ENCODE measurements at regions not wholly inside any gene's neighbourhood (a gene's known extent, or its start where the extent isn't known, plus 50 kb on each side); places are given as distances from the start of the nearest gene placed in this dataset.

- TF ChIP-seq RAD21 (IDR thresholded peaks at IDR 0.05; ENCODE audit: low read depth), result no peak
- no peak for TF ChIP-seq ELF1 (IDR thresholded peaks at IDR 0.05; ENCODE audit: borderline replicate concordance, low read depth)
- TF ChIP-seq, protein P1, sequence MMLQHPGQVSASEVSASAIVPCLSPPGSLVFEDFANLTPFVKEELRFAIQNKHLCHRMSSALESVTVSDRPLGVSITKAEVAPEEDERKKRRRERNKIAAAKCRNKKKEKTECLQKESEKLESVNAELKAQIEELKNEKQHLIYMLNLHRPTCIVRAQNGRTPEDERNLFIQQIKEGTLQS (IDR thresholded peaks at IDR 0.05), result no peak
- no peak for TF ChIP-seq EZH2phosphoT487 (IDR thresholded peaks at IDR 0.05; ENCODE audit: borderline replicate concordance)
- TF ChIP-seq CEBPB (IDR thresholded peaks at IDR 0.05; ENCODE audit: low read depth), result no peak
- no peak for TF ChIP-seq JUND (IDR thresholded peaks at IDR 0.05)
- TF ChIP-seq ZNF274 (IDR thresholded peaks at IDR 0.05; ENCODE audit: low read depth, low read length), result no peak
Measured at GRCh38 chr2:183427558-183427957, 303.3 kb downstream of the NUP35 start (continued).

DNA sequence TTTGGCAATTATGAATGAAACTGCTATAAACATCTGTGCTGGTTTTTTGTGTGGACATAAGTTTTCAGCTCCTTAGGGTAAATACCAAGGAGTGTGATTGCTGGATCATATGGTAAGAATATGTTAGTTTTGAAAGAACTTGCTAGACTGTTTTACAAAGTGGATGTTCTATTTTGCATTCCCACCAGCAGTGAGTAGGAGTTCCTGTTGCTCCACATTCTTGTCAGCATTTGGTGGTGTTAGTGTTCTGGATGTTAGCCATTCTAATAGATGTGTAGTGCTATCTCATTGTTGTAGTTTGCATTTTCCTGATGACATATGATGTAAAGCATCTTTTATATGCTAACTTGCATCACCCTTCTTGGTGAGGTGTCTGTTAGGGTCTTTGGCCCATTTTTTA, 304.6 kb downstream of the NUP35 start:
- H3K9me2 ChIP-seq (ENCODE audit: insufficient read depth), result no peaks in the 10 kb centered on the region
- POLR2A ChIA-PET, result no interaction called here
- H3K4me1 ChIP-seq (ENCODE audit: control insufficient read depth in 1 of 2, insufficient read depth in 2 of 2, low read length in 2 of 2), result no peaks in the 10 kb centered on the region
- BruUV-seq (replicated peaks), result no TSS peak
- H4K20me1 ChIP-seq (ENCODE audit: insufficient read depth), result no peaks in the 10 kb centered on the region
- no peak overlapping the region for H3K4me2 ChIP-seq (ENCODE audit: low read length)
- no peak for TF ChIP-seq SRF (IDR thresholded peaks at IDR 0.05; ENCODE audit: low read depth)
- no peak for TF ChIP-seq SIN3A (IDR thresholded peaks at IDR 0.05; ENCODE audit: low read depth)
- TF ChIP-seq ELF1 (IDR thresholded peaks at IDR 0.05; ENCODE audit: borderline replicate concordance, low read depth), result no peak
- no peak for TF ChIP-seq REST (IDR thresholded peaks at IDR 0.05; ENCODE audit: low read depth)
- TF ChIP-seq SP1 (IDR thresholded peaks at IDR 0.05; ENCODE audit: low read depth), result no peak
- TF ChIP-seq POLR2A (IDR thresholded peaks at IDR 0.05; ENCODE audit: borderline replicate concordance, extremely low read depth, insufficient read depth, insufficient read length), result no peak
- TF ChIP-seq EGR1 (IDR thresholded peaks at IDR 0.05; ENCODE audit: low read depth), result no peak
- TF ChIP-seq ZNF274 (IDR thresholded peaks at IDR 0.05; ENCODE audit: low read depth, low read length), result no peak
- no peak for TF ChIP-seq POLR2AphosphoS5 (IDR thresholded peaks at IDR 0.05; ENCODE audit: low read depth, low read length)
- TF ChIP-seq FOSL1 (IDR thresholded peaks at IDR 0.05; ENCODE audit: low read depth), result no peak
- no peak for TF ChIP-seq JUND (IDR thresholded peaks at IDR 0.05)
- RAD21 ChIA-PET (ENCODE audit: low non-redundant PET in 1 of 2, low total read pairs in 2 of 2, uncharacterized antibody in 2 of 2, unreplicated experiment in 2 of 2), result no interaction called here
- H3K27me3 ChIP-seq (ENCODE audit: insufficient read depth, low read length), result no peaks in the 10 kb centered on the region
- H2AFZ ChIP-seq (ENCODE audit: low read depth, low read length, poor library complexity, severe bottlenecking), result no peak overlapping the region
- H3K27ac ChIP-seq (ENCODE audit: low read depth, low read length), result no peak overlapping the region
- H3K36me3 ChIP-seq (ENCODE audit: control insufficient read depth in 1 of 2, insufficient read depth in 2 of 2, low read length in 2 of 2), result no peaks in the 10 kb centered on the region
- no peaks in the 10 kb centered on the region for H3K9me3 ChIP-seq (ENCODE audit: control insufficient read depth in 1 of 2, insufficient read depth in 1 of 2, low read depth in 1 of 2, low read length in 2 of 2)
- CTCF ChIA-PET, result no interaction called here
- H3K79me2 ChIP-seq (ENCODE audit: insufficient read depth, low read length), result no peaks in the 10 kb centered on the region
- H3K9ac ChIP-seq (ENCODE audit: low read length), result no peak overlapping the region
- intact Hi-C loops (cut with micrococcal nuclease), result no loop called here
- ATAC-seq, result no peak
- H3K4me3 ChIP-seq (replicated peaks in 1 of 2; ENCODE audit: low read depth in 1 of 2, low read length in 2 of 2), result no peak overlapping the region
- no peak for DNase-seq (ENCODE audit: low read depth, low spot score)
